ENCODE measurements at regions not wholly inside any gene's neighbourhood (a gene's known extent, or its start where the extent isn't known, plus 50 kb on each side); places are given as distances from the start of the nearest gene placed in this dataset.

DNA sequence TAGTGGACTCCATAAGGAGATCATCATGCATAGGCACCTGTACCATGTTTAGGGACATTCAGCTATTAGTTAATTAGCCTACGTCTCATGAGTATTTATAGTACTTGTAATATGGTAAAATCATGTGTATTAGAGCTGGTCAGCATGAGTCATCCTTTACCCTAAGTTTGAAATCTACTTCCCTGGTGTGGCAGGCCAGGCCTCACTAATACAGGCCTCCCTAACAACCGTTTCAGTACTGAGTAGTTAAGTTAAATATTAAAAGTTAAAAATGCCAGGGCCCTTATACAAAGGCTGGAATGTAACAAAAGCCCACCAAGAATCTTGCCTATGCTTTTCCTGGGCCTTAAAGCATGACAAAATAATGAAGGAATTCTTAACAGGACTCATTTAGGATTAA, 356.3 kb upstream of the DPYD start:
- WGBS (ENCODE audit: insufficient coverage), result no CpG with 5 or more reads among the region's 2 CpGs

DNA sequence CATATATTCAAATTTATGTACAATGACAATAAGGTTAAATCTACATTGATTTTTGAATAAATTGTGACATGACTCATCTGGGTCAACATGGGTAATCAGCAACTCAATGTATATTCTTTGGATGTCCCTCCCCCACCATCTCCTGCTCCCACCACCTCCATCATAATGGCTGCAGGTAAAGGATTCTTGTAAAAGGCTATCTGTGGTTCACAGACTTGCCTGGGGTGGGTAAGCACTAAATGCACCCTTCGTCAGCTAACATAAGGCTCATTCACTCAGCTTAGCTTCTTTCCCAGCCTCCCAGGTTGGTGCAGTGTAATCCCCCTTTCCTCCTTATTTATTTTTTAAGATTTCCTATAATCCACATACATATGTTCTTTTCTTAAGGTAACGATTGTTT, 355.7 kb upstream of the DPYD start:
- Histone ChIP-seq H3K9me3 (replicated peaks in 1 of 2; ENCODE audit: control insufficient read depth in 1 of 2, insufficient read depth in 1 of 2, low read length in 2 of 2) (no peaks in the 10 kb centered on the region), H4K20me1 (ENCODE audit: insufficient read depth, low read length) (no peaks in the 10 kb centered on the region), H3K4me3 (replicated peaks in 1 of 3; ENCODE audit: low read depth in 2 of 3, low read length in 3 of 3) (no peak overlapping the region), H3K27me3 (ENCODE audit: control insufficient read depth in 2 of 2, insufficient read depth in 2 of 2, low read length in 2 of 2) (no peaks in the 10 kb centered on the region), H2AFZ (ENCODE audit: insufficient read depth, low read depth, low read length, poor library complexity, severe bottlenecking) (no peak overlapping the region), H3K79me2 (ENCODE audit: insufficient read depth, low read length) (no peaks in the 10 kb centered on the region), H3K4me1 (ENCODE audit: control insufficient read depth in 1 of 2, insufficient read depth in 2 of 2, low read length in 2 of 2) (no peaks in the 10 kb centered on the region), H3K27ac (ENCODE audit: low read depth in 1 of 2, low read length in 2 of 2) (no peak overlapping the region), H3K36me3 (replicated peaks in 1 of 2; ENCODE audit: control insufficient read depth in 1 of 2, insufficient read depth in 2 of 2, low read length in 2 of 2) (no peaks in the 10 kb centered on the region), H3K9ac (ENCODE audit: insufficient read depth, low read length, poor library complexity, severe bottlenecking) (no peak overlapping the region), H3K4me2 (replicated peaks; ENCODE audit: extremely low read depth, low read length, poor library complexity, severe bottlenecking) (no peak overlapping the region)
- no peak overlapping the region for H3K4me3 Mint-ChIP-seq
- no peak overlapping the region for H3K27ac Mint-ChIP-seq
- intact Hi-C loops (cut with micrococcal nuclease), result no loop called here
- peaks cover 2% of the 10 kb centered on the region for H3K4me1 Mint-ChIP-seq
- peaks cover 0 to 6% (median 3%) of the 10 kb centered on the region in 7 donors for H3K9me3 Mint-ChIP-seq
- TF ChIP-seq, protein P1, sequence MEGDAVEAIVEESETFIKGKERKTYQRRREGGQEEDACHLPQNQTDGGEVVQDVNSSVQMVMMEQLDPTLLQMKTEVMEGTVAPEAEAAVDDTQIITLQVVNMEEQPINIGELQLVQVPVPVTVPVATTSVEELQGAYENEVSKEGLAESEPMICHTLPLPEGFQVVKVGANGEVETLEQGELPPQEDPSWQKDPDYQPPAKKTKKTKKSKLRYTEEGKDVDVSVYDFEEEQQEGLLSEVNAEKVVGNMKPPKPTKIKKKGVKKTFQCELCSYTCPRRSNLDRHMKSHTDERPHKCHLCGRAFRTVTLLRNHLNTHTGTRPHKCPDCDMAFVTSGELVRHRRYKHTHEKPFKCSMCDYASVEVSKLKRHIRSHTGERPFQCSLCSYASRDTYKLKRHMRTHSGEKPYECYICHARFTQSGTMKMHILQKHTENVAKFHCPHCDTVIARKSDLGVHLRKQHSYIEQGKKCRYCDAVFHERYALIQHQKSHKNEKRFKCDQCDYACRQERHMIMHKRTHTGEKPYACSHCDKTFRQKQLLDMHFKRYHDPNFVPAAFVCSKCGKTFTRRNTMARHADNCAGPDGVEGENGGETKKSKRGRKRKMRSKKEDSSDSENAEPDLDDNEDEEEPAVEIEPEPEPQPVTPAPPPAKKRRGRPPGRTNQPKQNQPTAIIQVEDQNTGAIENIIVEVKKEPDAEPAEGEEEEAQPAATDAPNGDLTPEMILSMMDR (IDR thresholded peaks at IDR 0.05), result no peak
- no CpG with 5 or more reads among the region's 2 CpGs for WGBS (ENCODE audit: insufficient coverage)
- DNase-seq, result no peak
- H3K27me3 Mint-ChIP-seq (ENCODE audit: low read depth in 3 of 3), result no peaks in the 10 kb centered on the region
- no peaks in the 10 kb centered on the region for H3K36me3 Mint-ChIP-seq

More for the DNA sequence above, 356.3 kb upstream of the DPYD start:
- H3K4me1 Mint-ChIP-seq, result peaks cover 2% of the 10 kb centered on the region
- Histone ChIP-seq H3K4me3 (replicated peaks in 1 of 3; ENCODE audit: low read depth in 2 of 3, low read length in 3 of 3) (no peak overlapping the region), H4K20me1 (ENCODE audit: insufficient read depth, low read length) (no peaks in the 10 kb centered on the region), H3K9me3 (replicated peaks in 1 of 2; ENCODE audit: control insufficient read depth in 1 of 2, insufficient read depth in 1 of 2, low read length in 2 of 2) (no peaks in the 10 kb centered on the region), H3K4me1 (ENCODE audit: control insufficient read depth in 1 of 2, insufficient read depth in 2 of 2, low read length in 2 of 2) (no peaks in the 10 kb centered on the region), H3K36me3 (replicated peaks in 1 of 2; ENCODE audit: control insufficient read depth in 1 of 2, insufficient read depth in 2 of 2, low read length in 2 of 2) (no peaks in the 10 kb centered on the region), H3K27me3 (ENCODE audit: control insufficient read depth in 2 of 2, insufficient read depth in 2 of 2, low read length in 2 of 2) (no peaks in the 10 kb centered on the region), H3K4me2 (replicated peaks; ENCODE audit: extremely low read depth, low read length, poor library complexity, severe bottlenecking) (no peak overlapping the region), H3K27ac (ENCODE audit: low read depth in 1 of 2, low read length in 2 of 2) (no peak overlapping the region), H2AFZ (ENCODE audit: insufficient read depth, low read depth, low read length, poor library complexity, severe bottlenecking) (no peak overlapping the region), H3K79me2 (ENCODE audit: insufficient read depth, low read length) (no peaks in the 10 kb centered on the region), H3K9ac (ENCODE audit: insufficient read depth, low read length, poor library complexity, severe bottlenecking) (no peak overlapping the region)
- H3K36me3 Mint-ChIP-seq, result no peaks in the 10 kb centered on the region
- no peaks in the 10 kb centered on the region for H3K27me3 Mint-ChIP-seq (ENCODE audit: low read depth in 3 of 3)
- TF ChIP-seq, protein P1 (IDR thresholded peaks at IDR 0.05), result no peak
- no peak overlapping the region for H3K4me3 Mint-ChIP-seq
- DNase-seq, result peak in 1 of 3 donors; percentile 30
- peaks cover 0 to 5% (median 2%) of the 10 kb centered on the region in 7 donors for H3K9me3 Mint-ChIP-seq
- intact Hi-C loops (cut with micrococcal nuclease), result no loop called here
- no peak overlapping the region for H3K27ac Mint-ChIP-seq
